Epithelial cell of esophagus (primary cell): ENCODE measurements at regions not wholly inside any gene's neighbourhood (a gene's known extent, or its start where the extent isn't known, plus 50 kb on each side); places are given as distances from the start of the nearest gene placed in this dataset.

Experiments
- DNase-seq: peaks from one replicate; pipeline ENCODE4 v3.0.0; 2010; ENCODE audit warnings: low read depth
- H3K4me3 ChIP-seq: 2 replicates; pipeline ENCODE4 v1.5.1; 2011; ENCODE audit warnings: mild to moderate bottlenecking, low read length, control low read depth
- TF ChIP-seq, protein P1 (sequence below): IDR thresholded peaks from 2 replicates; pipeline ENCODE4 v1.5.1; 2011; ENCODE audit warnings: low read depth, mild to moderate bottlenecking, low read length, control low read depth, inconsistent platforms; ENCODE audit not compliant: insufficient read depth; ENCODE audit errors: missing control alignments

DNA sequence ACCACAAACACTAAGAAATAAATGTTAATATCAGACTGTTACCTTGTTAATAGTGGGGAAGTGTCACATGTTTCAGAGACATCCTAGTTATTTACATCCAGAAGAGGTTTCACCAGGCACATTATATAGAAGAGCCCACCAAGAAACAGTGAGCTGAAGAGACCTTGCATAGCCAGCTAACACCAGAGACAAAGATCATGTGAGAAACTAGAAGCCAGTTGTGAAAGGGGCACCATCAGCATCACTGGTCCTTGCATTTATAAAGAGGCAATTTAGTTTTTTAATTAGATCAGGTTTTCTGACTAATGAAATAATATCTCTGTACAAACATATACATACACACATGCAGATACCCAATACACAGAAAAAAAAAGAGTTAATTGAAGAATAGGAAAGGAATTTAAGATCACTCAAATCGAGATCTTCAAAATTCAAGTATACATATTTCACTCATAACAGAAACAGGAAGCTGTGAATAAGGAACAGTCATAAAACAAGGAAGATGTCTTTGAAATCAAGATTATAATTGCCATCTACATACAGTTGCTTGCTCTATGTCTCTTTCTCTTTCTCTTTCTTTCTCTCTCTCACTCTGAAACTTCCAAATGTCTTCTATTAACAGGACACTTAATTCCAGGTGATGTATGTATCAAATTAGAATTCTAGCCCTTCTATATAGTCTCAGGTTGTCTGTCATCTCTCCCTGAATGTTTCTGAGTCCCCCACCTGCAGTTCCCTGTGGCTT, 348.7 kb downstream of the ETS1 start:
- TF ChIP-seq, protein P1, sequence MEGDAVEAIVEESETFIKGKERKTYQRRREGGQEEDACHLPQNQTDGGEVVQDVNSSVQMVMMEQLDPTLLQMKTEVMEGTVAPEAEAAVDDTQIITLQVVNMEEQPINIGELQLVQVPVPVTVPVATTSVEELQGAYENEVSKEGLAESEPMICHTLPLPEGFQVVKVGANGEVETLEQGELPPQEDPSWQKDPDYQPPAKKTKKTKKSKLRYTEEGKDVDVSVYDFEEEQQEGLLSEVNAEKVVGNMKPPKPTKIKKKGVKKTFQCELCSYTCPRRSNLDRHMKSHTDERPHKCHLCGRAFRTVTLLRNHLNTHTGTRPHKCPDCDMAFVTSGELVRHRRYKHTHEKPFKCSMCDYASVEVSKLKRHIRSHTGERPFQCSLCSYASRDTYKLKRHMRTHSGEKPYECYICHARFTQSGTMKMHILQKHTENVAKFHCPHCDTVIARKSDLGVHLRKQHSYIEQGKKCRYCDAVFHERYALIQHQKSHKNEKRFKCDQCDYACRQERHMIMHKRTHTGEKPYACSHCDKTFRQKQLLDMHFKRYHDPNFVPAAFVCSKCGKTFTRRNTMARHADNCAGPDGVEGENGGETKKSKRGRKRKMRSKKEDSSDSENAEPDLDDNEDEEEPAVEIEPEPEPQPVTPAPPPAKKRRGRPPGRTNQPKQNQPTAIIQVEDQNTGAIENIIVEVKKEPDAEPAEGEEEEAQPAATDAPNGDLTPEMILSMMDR = no peak
- no peak overlapping the region for H3K4me3 ChIP-seq
- DNase-seq = no peak

DNA sequence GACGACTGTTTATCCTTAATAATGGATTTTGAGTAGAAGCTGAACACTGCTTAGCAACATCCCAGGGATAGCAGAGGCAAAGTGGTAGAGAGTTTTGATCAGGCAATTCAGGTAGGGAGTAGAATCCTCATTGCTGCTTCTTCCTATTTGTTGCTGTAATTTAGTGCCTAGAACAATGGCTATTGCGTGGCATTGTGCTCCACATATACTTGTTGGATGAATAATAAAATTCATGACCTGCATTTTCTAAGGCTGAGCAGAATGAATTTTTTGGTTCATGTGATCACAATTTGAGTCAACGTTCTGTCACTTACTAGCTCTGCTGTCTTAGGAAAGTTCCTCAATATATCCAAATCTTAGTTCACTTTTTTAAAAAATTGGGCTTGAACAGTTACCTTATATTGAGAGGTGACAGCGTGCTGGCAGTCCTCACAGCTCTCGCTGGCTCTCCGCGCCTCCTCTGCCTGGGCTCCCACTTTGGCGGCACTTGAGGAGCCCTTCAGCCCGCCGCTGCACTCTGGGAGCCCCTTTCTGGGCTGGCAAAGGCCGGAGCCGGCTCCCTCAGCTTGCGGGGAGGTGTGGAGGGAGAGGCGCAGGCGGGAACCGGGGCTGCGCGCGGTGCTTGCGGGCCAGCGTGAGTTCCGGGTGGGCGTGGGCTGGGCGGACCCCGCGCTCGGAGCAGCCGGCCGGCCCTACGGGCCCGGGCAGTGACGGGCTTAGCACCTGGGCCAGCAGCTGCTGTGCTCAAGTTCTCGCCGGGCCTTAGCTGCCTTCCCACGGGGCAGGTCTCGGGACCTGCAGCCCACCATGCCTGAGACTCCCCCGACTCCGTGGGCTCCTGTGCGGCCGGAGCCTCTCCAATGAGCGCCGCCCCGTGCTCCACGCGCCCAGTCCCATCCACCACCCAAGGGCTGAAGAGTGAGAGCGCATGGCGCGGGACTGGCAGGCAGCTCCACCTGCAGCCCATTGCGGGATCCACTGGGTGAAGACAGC, 350.6 kb downstream of the ETS1 start:
- no peak overlapping the region for H3K4me3 ChIP-seq
- DNase-seq = no peak
- TF ChIP-seq, protein P1 = no peak

DNA sequence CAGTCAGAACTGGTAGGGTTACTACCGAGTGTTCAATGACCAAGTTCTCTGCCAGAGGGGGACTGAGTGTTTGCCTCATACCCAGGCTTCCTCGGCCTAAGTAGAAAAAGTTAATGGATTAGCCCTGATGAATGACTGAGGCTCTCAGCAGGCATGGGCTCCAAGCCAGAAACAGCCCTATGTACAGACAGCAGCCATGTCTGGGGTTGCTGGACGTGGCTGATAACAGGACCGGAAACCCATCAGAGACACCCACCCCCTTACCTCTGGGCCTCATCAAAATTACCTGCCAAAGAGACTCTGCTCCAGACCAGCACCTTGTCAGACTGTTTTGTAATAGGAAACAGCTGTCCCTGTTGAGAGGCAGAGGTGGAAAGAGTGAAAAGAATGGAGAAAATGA, 351.4 kb downstream of the ETS1 start:
- TF ChIP-seq, protein P1 = no peak
- H3K4me3 ChIP-seq = no peak overlapping the region

DNA sequence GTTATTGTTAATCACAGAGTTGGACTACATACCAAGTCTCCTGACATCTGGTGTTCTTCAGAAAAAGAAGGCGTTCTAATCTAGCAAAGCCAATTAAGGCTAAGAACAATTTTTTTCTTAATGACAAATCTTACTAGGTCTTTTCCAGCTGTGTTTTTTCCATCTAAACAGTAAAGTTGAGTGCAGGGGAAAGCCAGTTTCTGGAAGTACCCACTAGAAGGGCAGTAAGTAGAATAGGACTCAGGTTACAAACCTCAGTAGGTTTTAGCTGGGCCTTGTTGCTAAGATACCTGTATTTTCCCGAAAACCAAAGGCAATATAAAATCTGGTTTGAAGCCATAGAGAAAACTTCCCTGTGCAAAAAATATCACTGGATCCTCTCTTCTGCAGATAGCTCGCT, 351.9 kb downstream of the ETS1 start:
- DNase-seq = no peak
- TF ChIP-seq, protein P1 = no peak
- H3K4me3 ChIP-seq = no peak overlapping the region

More for the DNA sequence above, 351.4 kb downstream of the ETS1 start:
- DNase-seq = no peak

DNA sequence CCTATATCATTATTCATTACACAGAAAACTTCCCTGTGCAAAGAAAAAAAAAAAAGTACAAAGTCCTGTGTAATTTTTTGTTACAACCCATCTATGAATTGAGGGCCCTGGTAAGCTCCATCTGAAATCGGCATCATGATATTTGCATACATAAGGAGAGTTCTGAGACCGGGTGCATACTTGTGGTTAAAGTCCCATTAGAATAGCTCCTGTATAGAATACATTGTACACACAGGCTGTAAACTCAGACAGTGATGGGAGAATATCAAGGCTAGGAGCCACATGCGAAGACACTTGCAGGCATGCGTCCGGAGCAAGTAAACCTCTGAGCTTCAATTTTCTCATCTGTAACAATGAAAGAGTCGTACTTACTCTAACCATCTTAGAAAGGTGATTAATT, 353.2 kb downstream of the ETS1 start:
- no peak for DNase-seq
- TF ChIP-seq, protein P1 = no peak
- no peak overlapping the region for H3K4me3 ChIP-seq

DNA sequence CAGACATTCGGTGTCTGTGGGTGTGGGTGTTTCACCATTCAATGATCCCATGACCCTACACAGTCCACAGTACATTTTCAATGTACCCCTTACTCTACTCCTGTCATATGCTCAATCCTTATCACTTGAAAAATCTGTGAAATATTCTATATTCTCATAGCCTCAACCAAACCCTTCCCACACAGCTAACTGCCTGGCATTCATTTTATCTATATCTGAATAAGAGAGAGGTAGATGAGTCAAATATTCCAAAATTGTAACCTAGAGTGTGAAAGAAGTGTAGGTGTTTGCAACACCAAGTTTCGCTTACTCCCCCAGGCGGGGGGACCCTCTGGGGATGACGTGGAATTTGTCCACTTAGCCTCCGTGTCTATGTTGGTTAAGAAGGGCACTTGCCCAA, 354.8 kb downstream of the ETS1 start:
- no peak for DNase-seq
- no peak overlapping the region for H3K4me3 ChIP-seq
- TF ChIP-seq, protein P1 = no peak
